ENCODE measurements at regions not wholly inside any gene's neighbourhood (a gene's known extent, or its start where the extent isn't known, plus 50 kb on each side); places are given as distances from the start of the nearest gene placed in this dataset.

GRCh38 chr1:115539736-115540135 lies 102.0 kb upstream of the VANGL1 start:
- DNase-seq, result no peak

GRCh38 chr1:115539061-115539460 lies 102.7 kb upstream of the VANGL1 start:
- no peak overlapping the region for H3K27ac ChIP-seq
- H3K4me1 ChIP-seq, result no peaks in the 10 kb centered on the region
- DNase-seq, result no peak
- TF ChIP-seq CTCF (IDR thresholded peaks at IDR 0.05 in 4 of 5, conservative IDR thresholded peaks at IDR 0.05 in 1 of 5) (no peak), POLR2A (IDR thresholded peaks at IDR 0.05) (no peak)
- ATAC-seq, result peak; percentile 36 to 41
- H3K4me3 ChIP-seq, result no peak overlapping the region
- H3K36me3 ChIP-seq, result no peaks in the 10 kb centered on the region
- in situ Hi-C loops (cut with MboI; ENCODE audit: low sequenced_read_pairs in 4 of 4) (no loop called here), intact Hi-C loops (cut with DNase I; ENCODE audit: low total_unique reads) (no loop called here)
- no peaks in the 10 kb centered on the region for H3K9me3 ChIP-seq
- H3K27me3 ChIP-seq, result no peaks in the 10 kb centered on the region

More at GRCh38 chr1:115539736-115540135, 102.0 kb upstream of the VANGL1 start:
- intact Hi-C loops (cut with DNase I; ENCODE audit: low total_unique reads) (no loop called here), in situ Hi-C loops (cut with MboI; ENCODE audit: low sequenced_read_pairs in 4 of 4) (no loop called here)
- Histone ChIP-seq H3K9me3 (no peaks in the 10 kb centered on the region), H3K4me3 (no peak overlapping the region), H3K36me3 (no peaks in the 10 kb centered on the region), H3K27me3 (no peaks in the 10 kb centered on the region), H3K4me1 (no peaks in the 10 kb centered on the region), H3K27ac (no peak overlapping the region)
- TF ChIP-seq POLR2A (IDR thresholded peaks at IDR 0.05) (no peak), CTCF (IDR thresholded peaks at IDR 0.05 in 4 of 5, conservative IDR thresholded peaks at IDR 0.05 in 1 of 5) (no peak)
- ATAC-seq, result no peak

GRCh38 chr1:115538579-115538978 lies 103.2 kb upstream of the VANGL1 start:
- TF ChIP-seq POLR2A (IDR thresholded peaks at IDR 0.05) (no peak), CTCF (IDR thresholded peaks at IDR 0.05 in 4 of 5, conservative IDR thresholded peaks at IDR 0.05 in 1 of 5) (no peak)
- no peak overlapping the region for H3K27ac ChIP-seq
- in situ Hi-C loops (cut with MboI; ENCODE audit: low sequenced_read_pairs in 4 of 4), result no loop called here
- no peaks in the 10 kb centered on the region for H3K9me3 ChIP-seq
- intact Hi-C loops (cut with DNase I; ENCODE audit: low total_unique reads), result no loop called here
- H3K4me3 ChIP-seq, result no peak overlapping the region
- no peaks in the 10 kb centered on the region for H3K4me1 ChIP-seq
- no peak for DNase-seq
- H3K36me3 ChIP-seq, result no peaks in the 10 kb centered on the region
- H3K27me3 ChIP-seq, result no peaks in the 10 kb centered on the region
- ATAC-seq, result no peak

GRCh38 chr1:115537415-115537814 lies 104.4 kb upstream of the VANGL1 start:
- no peaks in the 10 kb centered on the region for H3K9me3 ChIP-seq
- no peaks in the 10 kb centered on the region for H3K36me3 ChIP-seq
- TF ChIP-seq POLR2A (IDR thresholded peaks at IDR 0.05) (no peak), CTCF (IDR thresholded peaks at IDR 0.05 in 4 of 5, conservative IDR thresholded peaks at IDR 0.05 in 1 of 5) (no peak)
- ATAC-seq, result no peak
- no peak overlapping the region for H3K27ac ChIP-seq
- no peak overlapping the region for H3K4me3 ChIP-seq
- in situ Hi-C loops (cut with MboI; ENCODE audit: low sequenced_read_pairs in 4 of 4) (no loop called here), intact Hi-C loops (cut with DNase I; ENCODE audit: low total_unique reads) (no loop called here)
- no peaks in the 10 kb centered on the region for H3K4me1 ChIP-seq
- DNase-seq, result no peak
- no peaks in the 10 kb centered on the region for H3K27me3 ChIP-seq

GRCh38 chr1:115536279-115536816 lies 105.4 kb upstream of the VANGL1 start:
- Histone ChIP-seq H3K4me3 (no peak overlapping the region), H3K9me3 (no peaks in the 10 kb centered on the region), H3K36me3 (no peaks in the 10 kb centered on the region), H3K27ac (no peak overlapping the region), H3K4me1 (no peaks in the 10 kb centered on the region), H3K27me3 (no peaks in the 10 kb centered on the region)
- no peak for DNase-seq
- ATAC-seq, result no peak
- intact Hi-C loops (cut with DNase I; ENCODE audit: low total_unique reads) (no loop called here), in situ Hi-C loops (cut with MboI; ENCODE audit: low sequenced_read_pairs in 4 of 4) (no loop called here)
- no peak for TF ChIP-seq POLR2A (IDR thresholded peaks at IDR 0.05)
- no peak for TF ChIP-seq CTCF (IDR thresholded peaks at IDR 0.05 in 4 of 5, conservative IDR thresholded peaks at IDR 0.05 in 1 of 5)

All from gastrocnemius medialis (tissue), 4 donors.